Psoas muscle (tissue), 7 donors: ENCODE measurements at regions not wholly inside any gene's neighbourhood (a gene's known extent, or its start where the extent isn't known, plus 50 kb on each side); places are given as distances from the start of the nearest gene placed in this dataset.

Experiments used
- ATAC-seq, 4 donors: fragments of 200-7000 bp; cut with Tn5 transposase; one replicate each; pipeline ENCODE4 v1.9.1; 2020; ENCODE audit warnings: moderate library complexity in 3 of 4, mild to moderate bottlenecking in 2 of 4
- DNase-seq, 2 donors: peaks; one replicate each; pipeline ENCODE4 v3.0.0-alpha.2; 2020
- H3K27ac ChIP-seq: fragments of 200-600 bp; one replicate; pipeline ENCODE4 v1.8.0; 2022
- H3K27me3 ChIP-seq, 3 donors: fragments of 200-600 bp in 1 of 3; one replicate each; pipeline versions ENCODE4 v1.6.1 to v1.8.0; 2013 to 2022; ENCODE audit warnings: low read length in 2 of 3, mild to moderate bottlenecking in 2 of 3, moderate library complexity in 1 of 3; ENCODE audit not compliant: insufficient read depth in 3 of 3
- H3K36me3 ChIP-seq, 2 donors: fragments of 200-600 bp in 1 of 2; one replicate each; pipeline versions ENCODE4 v1.6.1 to v1.8.0; 2013 to 2022; ENCODE audit warnings: low read depth in 1 of 2, mild to moderate bottlenecking in 1 of 2, moderate library complexity in 1 of 2; ENCODE audit not compliant: insufficient read depth in 1 of 2
- H3K4me1 ChIP-seq: fragments of 200-600 bp; one replicate; pipeline ENCODE4 v1.8.0; 2022
- H3K4me3 ChIP-seq: fragments of 200-600 bp; one replicate; pipeline ENCODE4 v1.8.0; 2022; ENCODE audit warnings: mild to moderate bottlenecking
- H3K9me3 ChIP-seq: fragments of 200-600 bp; one replicate; pipeline ENCODE4 v1.8.0; 2022
- CTCF ChIP-seq: fragments of 200-600 bp; IDR thresholded peaks from one replicate; pipeline ENCODE4 v1.8.0; 2022; ENCODE audit warnings: antibody characterized with exemption
- WGBS, 3 donors: extraction: QIAGEN DNeasy Blood & Tissue Kit; methylation state at CpG; one replicate each; pipeline versions ENCODE4 v1.1.6 to v1.1.7; 2013; 5-methylcytosine and 5-hydroxymethylcytosine counted together
- intact Hi-C, 2 donors: fragments of 100-400 bp; cut with DNase I; formaldehyde crosslinking; loops; one replicate each; pipeline versions ENCODE4 v1.11.0 to v1.14.2; 2022
- donor health status: healthy with polysubstance abuse.
- donor health status: DM: no; HTN: no; CAD: no; lungs with moderate emphysema.
- donor health status: Bipolar disorder and iron deficiency.
- donor health status: healthy.
- donor health status: DM: yes; HTN: yes; CAD: no.
- donor health status: DM: no; HTN: no; CAD: no.
- donor health status: DM: yes; HTN: yes; CAD: no.

GRCh38 chr1:8097077-8097799 is 71.1 kb upstream of the ERRFI1 start:
- 35 to 49% (median 44%) methylated on average over 6 of the region's 6 CpGs for WGBS, 3 donors
- ATAC-seq (peak; percentile 69 to 89 (median 82)), DNase-seq (no peak)

GRCh38 chr1:8096105-8097011 is 70.2 kb upstream of the ERRFI1 start:
- intact Hi-C loops = loop anchor here in 1 of 2 donors (5.0 kb wide), 1 partner anchor 79 kb away; no protein-coding TSS in a partner anchor
- Histone ChIP-seq H3K27ac (peak overlapping the region; percentile 76), H3K4me3 (no peak overlapping the region), H3K27me3 (peaks cover 0 to 2% (median 0%) of the 10 kb centered on the region in 3 donors), H3K9me3 (no peaks in the 10 kb centered on the region), H3K36me3 (no peaks in the 10 kb centered on the region), H3K4me1 (peaks cover 22% of the 10 kb centered on the region)
- TF ChIP-seq CTCF = no peak
- DNase-seq (no peak), ATAC-seq (peak in 1 of 4 donors; percentile 60)
- WGBS, 3 donors = 64 to 75% (median 69%) methylated on average over 12 of the region's 12 CpGs

More at GRCh38 chr1:8097077-8097799, 71.1 kb upstream of the ERRFI1 start:
- Histone ChIP-seq H3K36me3 (no peaks in the 10 kb centered on the region), H3K27me3 (peaks cover 0 to 2% (median 0%) of the 10 kb centered on the region in 3 donors), H3K9me3 (no peaks in the 10 kb centered on the region), H3K4me3 (no peak overlapping the region), H3K4me1 (peaks cover 22% of the 10 kb centered on the region), H3K27ac (peak overlapping the region; percentile 76)
- intact Hi-C loops = loop anchor here in 1 of 2 donors (5.0 kb wide), 1 partner anchor 80 kb away; no protein-coding TSS in a partner anchor
- TF ChIP-seq CTCF = no peak

GRCh38 chr1:8095584-8095983 is 69.5 kb upstream of the ERRFI1 start:
- WGBS, 3 donors = 96 to 99% (median 96%) methylated on average over 5 of the region's 5 CpGs
- no peak overlapping the region for H3K4me3 ChIP-seq
- peaks cover 0 to 2% (median 0%) of the 10 kb centered on the region in 3 donors for H3K27me3 ChIP-seq
- no peak for DNase-seq
- intact Hi-C loops = loop anchor here in 1 of 2 donors (5.0 kb wide), 1 partner anchor 78 kb away; no protein-coding TSS in a partner anchor
- no peaks in the 10 kb centered on the region for H3K36me3 ChIP-seq
- TF ChIP-seq CTCF = no peak
- H3K27ac ChIP-seq = peak overlapping the region; percentile 76
- no peaks in the 10 kb centered on the region for H3K9me3 ChIP-seq
- H3K4me1 ChIP-seq = peaks cover 22% of the 10 kb centered on the region
- ATAC-seq = no peak

GRCh38 chr1:8094481-8095241 is 68.6 kb upstream of the ERRFI1 start:
- no peak overlapping the region for H3K4me3 ChIP-seq
- WGBS, 3 donors = 49 to 63% (median 54%) methylated on average over 18 of the region's 18 CpGs
- H3K36me3 ChIP-seq = no peaks in the 10 kb centered on the region
- DNase-seq (no peak), ATAC-seq (no peak)
- intact Hi-C loops = loop anchor here in 1 of 2 donors (5.0 kb wide), 1 partner anchor 77 kb away; no protein-coding TSS in a partner anchor
- no peaks in the 10 kb centered on the region for H3K9me3 ChIP-seq
- H3K27me3 ChIP-seq = peaks cover 0 to 2% (median 0%) of the 10 kb centered on the region in 3 donors
- no peak for TF ChIP-seq CTCF
- peaks cover 22% of the 10 kb centered on the region for H3K4me1 ChIP-seq
- peak overlapping the region; percentile 2 for H3K27ac ChIP-seq
